D721Med (cell line): ENCODE measurements at regions not wholly inside any gene's neighbourhood (a gene's known extent, or its start where the extent isn't known, plus 50 kb on each side); places are given as distances from the start of the nearest gene placed in this dataset.

Experiments used
- DNase-seq: peaks from one replicate; pipeline ENCODE4 v3.0.0; 2011; ENCODE audit warnings: low spot score; ENCODE audit not compliant: insufficient read length
- FAIRE-seq: peaks from 2 replicates; lab custom pipeline; 2011; peaks lifted over from hg19 to GRCh38; lab: Jason Lieb, UNC
- CTCF ChIP-seq: IDR thresholded peaks from 2 replicates; pipeline ENCODE4 v1.5.1; 2012; ENCODE audit warnings: mild to moderate bottlenecking, control low read depth; ENCODE audit not compliant: insufficient read depth; ENCODE audit errors: missing control alignments

- FAIRE-seq (no peak), DNase-seq (no peak)
- TF ChIP-seq CTCF, result no peak
Measured at GRCh38 chr15:36221992-36222391, 357.4 kb upstream of the CDIN1 start.

- TF ChIP-seq CTCF, result no peak
- no peak for DNase-seq
- FAIRE-seq, result no peak
Measured at GRCh38 chr15:36230776-36231175, 348.6 kb upstream of the CDIN1 start.

DNA sequence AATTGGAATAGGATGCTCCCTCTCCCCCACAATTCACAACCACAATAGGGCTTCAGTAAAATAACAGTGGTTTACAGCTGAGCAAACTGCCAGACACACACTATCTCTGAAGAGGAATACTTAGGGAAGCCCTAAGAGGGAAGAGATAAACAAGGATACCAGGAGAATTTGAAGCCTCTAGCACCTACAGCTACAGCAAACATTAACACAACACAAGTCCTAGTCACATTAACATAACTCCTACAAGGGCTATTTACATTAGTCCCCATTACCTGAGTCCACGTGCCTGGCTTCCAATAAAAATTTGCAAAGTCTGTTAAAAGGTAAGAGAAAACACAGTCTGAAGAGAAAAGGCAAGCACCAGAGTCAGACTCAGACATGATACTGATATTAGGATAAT, 346.9 kb upstream of the CDIN1 start:
- no peak for TF ChIP-seq CTCF
- DNase-seq, result no peak
- FAIRE-seq, result no peak

GRCh38 chr15:36234743-36235142, 344.7 kb upstream of the CDIN1 start:
- DNase-seq (no peak), FAIRE-seq (no peak)
- no peak for TF ChIP-seq CTCF

GRCh38 chr15:36235173-36235572, 344.3 kb upstream of the CDIN1 start:
- DNase-seq (no peak), FAIRE-seq (no peak)
- no peak for TF ChIP-seq CTCF

- no peak for TF ChIP-seq CTCF
- FAIRE-seq (no peak), DNase-seq (no peak)
Measured at GRCh38 chr15:36239509-36239908, 339.9 kb upstream of the CDIN1 start.

- no peak for DNase-seq
- FAIRE-seq, result no peak
- no peak for TF ChIP-seq CTCF
Measured at GRCh38 chr15:36251450-36251849, 328.0 kb upstream of the CDIN1 start.
